ENCODE measurements at regions not wholly inside any gene's neighbourhood (a gene's known extent, or its start where the extent isn't known, plus 50 kb on each side); places are given as distances from the start of the nearest gene placed in this dataset.
A peak's percentile ranks its signal among the peaks of the same experiment; 100 is the strongest.
"Not testable (repeated sequence)": the region's sequence is repeated elsewhere in the genome, so short reads cannot be mapped to it uniquely, and the experiment has no call there.

GRCh38 chr14:58747181-58747580 lies 109.4 kb downstream of the DACT1 start:
- no peak for DNase-seq
- no peaks in the 10 kb centered on the region for H3K9me3 ChIP-seq (ENCODE audit: control insufficient read depth in 1 of 2, low read length in 2 of 2)
- no peak overlapping the region for H3K27ac ChIP-seq (ENCODE audit: low read depth, low read length)
- no peak overlapping the region for H3K27ac Mint-ChIP-seq
- POLR2A ChIA-PET (ENCODE audit: partially characterized antibody) = no interaction called here
- peaks cover 0 to 2% (median 0%) of the 10 kb centered on the region in 8 donors for H3K9me3 Mint-ChIP-seq
- H3K4me3 ChIP-seq (ENCODE audit: low read length in 2 of 2) = no peak overlapping the region
- CTCF ChIA-PET (ENCODE audit: partially characterized antibody) = no interaction called here
- H3K4me1 Mint-ChIP-seq = peaks cover 3 to 14% (median 7%) of the 10 kb centered on the region in 4 donors
- no peaks in the 10 kb centered on the region for H3K4me1 ChIP-seq (ENCODE audit: insufficient read depth, low read length)
- no peak overlapping the region for H3K4me3 Mint-ChIP-seq
- H3K36me3 Mint-ChIP-seq = no peaks in the 10 kb centered on the region
- no peaks in the 10 kb centered on the region for H3K27me3 ChIP-seq (ENCODE audit: insufficient read depth, low read length)
- H3K36me3 ChIP-seq (ENCODE audit: insufficient read depth, low read length) = no peaks in the 10 kb centered on the region
- peaks cover 1 to 2% of the 10 kb centered on the region in 2 donors for H3K27me3 Mint-ChIP-seq
- intact Hi-C loops (cut with micrococcal nuclease) = no loop called here

GRCh38 chr14:58748251-58748650 lies 110.5 kb downstream of the DACT1 start:
- H3K4me3 Mint-ChIP-seq; DNase-seq; H3K4me3 ChIP-seq (ENCODE audit: low read length in 2 of 2); H3K27me3 ChIP-seq (ENCODE audit: insufficient read depth, low read length); H3K36me3 ChIP-seq (ENCODE audit: insufficient read depth, low read length); CTCF ChIA-PET (ENCODE audit: partially characterized antibody); POLR2A ChIA-PET (ENCODE audit: partially characterized antibody); intact Hi-C loops (cut with micrococcal nuclease); H3K9me3 ChIP-seq (ENCODE audit: control insufficient read depth in 1 of 2, low read length in 2 of 2); H3K36me3 Mint-ChIP-seq; H3K27ac ChIP-seq (ENCODE audit: low read depth, low read length); H3K27ac Mint-ChIP-seq; H3K27me3 Mint-ChIP-seq; H3K4me1 ChIP-seq (ENCODE audit: insufficient read depth, low read length); H3K9me3 Mint-ChIP-seq: not testable (repeated sequence)
- peaks cover 3 to 14% (median 7%) of the 10 kb centered on the region in 4 donors for H3K4me1 Mint-ChIP-seq

GRCh38 chr14:58749066-58749669 lies 111.4 kb downstream of the DACT1 start:
- H3K9me3 Mint-ChIP-seq = peaks cover 0 to 2% (median 0%) of the 10 kb centered on the region in 8 donors
- Histone ChIP-seq H3K4me3 (ENCODE audit: low read length in 2 of 2) (no peak overlapping the region), H3K27me3 (ENCODE audit: insufficient read depth, low read length) (no peaks in the 10 kb centered on the region), H3K36me3 (ENCODE audit: insufficient read depth, low read length) (no peaks in the 10 kb centered on the region), H3K4me1 (ENCODE audit: insufficient read depth, low read length) (no peaks in the 10 kb centered on the region), H3K9me3 (ENCODE audit: control insufficient read depth in 1 of 2, low read length in 2 of 2) (no peaks in the 10 kb centered on the region), H3K27ac (ENCODE audit: low read depth, low read length) (no peak overlapping the region)
- H3K36me3 Mint-ChIP-seq = no peaks in the 10 kb centered on the region
- CTCF ChIA-PET (ENCODE audit: partially characterized antibody) = no interaction called here
- H3K27ac Mint-ChIP-seq = peak overlapping the region in 1 of 7 donors; percentile 10
- no peak for DNase-seq
- intact Hi-C loops (cut with micrococcal nuclease) = no loop called here
- peak overlapping the region in 3 of 8 donors; percentile 25 to 27 (median 25) for H3K4me3 Mint-ChIP-seq
- POLR2A ChIA-PET (ENCODE audit: partially characterized antibody) = no interaction called here
- H3K27me3 Mint-ChIP-seq = peaks cover 1 to 2% of the 10 kb centered on the region in 2 donors
- H3K4me1 Mint-ChIP-seq = peaks cover 3 to 14% (median 7%) of the 10 kb centered on the region in 4 donors

GRCh38 chr14:58750321-58751269 lies 112.8 kb downstream of the DACT1 start:
- no peaks in the 10 kb centered on the region for H3K27me3 ChIP-seq (ENCODE audit: insufficient read depth, low read length)
- no peak overlapping the region for H3K27ac ChIP-seq (ENCODE audit: low read depth, low read length)
- intact Hi-C loops (cut with micrococcal nuclease) = no loop called here
- no peaks in the 10 kb centered on the region for H3K36me3 ChIP-seq (ENCODE audit: insufficient read depth, low read length)
- H3K36me3 Mint-ChIP-seq = no peaks in the 10 kb centered on the region
- peaks cover 3 to 14% (median 7%) of the 10 kb centered on the region in 4 donors for H3K4me1 Mint-ChIP-seq
- H3K27ac Mint-ChIP-seq = no peak overlapping the region
- CTCF ChIA-PET (ENCODE audit: partially characterized antibody) = no interaction called here
- H3K9me3 ChIP-seq (ENCODE audit: control insufficient read depth in 1 of 2, low read length in 2 of 2) = no peaks in the 10 kb centered on the region
- DNase-seq = no peak
- POLR2A ChIA-PET (ENCODE audit: partially characterized antibody) = no interaction called here
- H3K27me3 Mint-ChIP-seq = peaks cover 1 to 2% of the 10 kb centered on the region in 2 donors
- no peaks in the 10 kb centered on the region for H3K4me1 ChIP-seq (ENCODE audit: insufficient read depth, low read length)
- no peak overlapping the region for H3K4me3 ChIP-seq (ENCODE audit: low read length in 2 of 2)
- no peak overlapping the region for H3K4me3 Mint-ChIP-seq
- peaks cover 0 to 2% (median 0%) of the 10 kb centered on the region in 8 donors for H3K9me3 Mint-ChIP-seq

- ChIA-PET POLR2A (ENCODE audit: partially characterized antibody) (no interaction called here), CTCF (ENCODE audit: partially characterized antibody) (no interaction called here)
- H3K9me3 Mint-ChIP-seq = peaks cover 0 to 2% (median 0%) of the 10 kb centered on the region in 8 donors
- H3K27me3 Mint-ChIP-seq = peaks cover 1 to 2% of the 10 kb centered on the region in 2 donors
- H3K27me3 ChIP-seq (ENCODE audit: insufficient read depth, low read length) = no peaks in the 10 kb centered on the region
- no peaks in the 10 kb centered on the region for H3K4me1 ChIP-seq (ENCODE audit: insufficient read depth, low read length)
- no peaks in the 10 kb centered on the region for H3K36me3 Mint-ChIP-seq
- intact Hi-C loops (cut with micrococcal nuclease) = no loop called here
- no peak overlapping the region for H3K4me3 Mint-ChIP-seq
- no peaks in the 10 kb centered on the region for H3K9me3 ChIP-seq (ENCODE audit: control insufficient read depth in 1 of 2, low read length in 2 of 2)
- H3K36me3 ChIP-seq (ENCODE audit: insufficient read depth, low read length) = no peaks in the 10 kb centered on the region
- no peak for DNase-seq
- H3K27ac ChIP-seq (ENCODE audit: low read depth, low read length) = no peak overlapping the region
- H3K4me3 ChIP-seq (ENCODE audit: low read length in 2 of 2) = no peak overlapping the region
- H3K4me1 Mint-ChIP-seq = peaks cover 3 to 14% (median 7%) of the 10 kb centered on the region in 4 donors
- H3K27ac Mint-ChIP-seq = no peak overlapping the region
These were observed 114.0 kb downstream of the DACT1 start for GRCh38 chr14:58751788-58752187.

- Mint-ChIP-seq H3K4me1 (peaks cover 3 to 14% (median 7%) of the 10 kb centered on the region in 4 donors), H3K4me3 (no peak overlapping the region), H3K27ac (no peak overlapping the region), H3K27me3 (peaks cover 0 to 1% of the 10 kb centered on the region in 2 donors), H3K9me3 (no peaks in the 10 kb centered on the region), H3K36me3 (no peaks in the 10 kb centered on the region)
- ChIA-PET POLR2A (ENCODE audit: partially characterized antibody) (no interaction called here), CTCF (ENCODE audit: partially characterized antibody) (interaction anchor here (1.1 kb wide), 1 partner anchor 17 kb away, joined by 3 read pairs; no protein-coding TSS in a partner anchor)
- Histone ChIP-seq H3K36me3 (ENCODE audit: insufficient read depth, low read length) (no peaks in the 10 kb centered on the region), H3K27me3 (ENCODE audit: insufficient read depth, low read length) (no peaks in the 10 kb centered on the region), H3K27ac (ENCODE audit: low read depth, low read length) (no peak overlapping the region), H3K9me3 (ENCODE audit: control insufficient read depth in 1 of 2, low read length in 2 of 2) (no peaks in the 10 kb centered on the region), H3K4me1 (ENCODE audit: insufficient read depth, low read length) (no peaks in the 10 kb centered on the region), H3K4me3 (ENCODE audit: low read length in 2 of 2) (no peak overlapping the region)
- intact Hi-C loops (cut with micrococcal nuclease) = no loop called here
- no peak for DNase-seq
These were observed 114.5 kb downstream of the DACT1 start for GRCh38 chr14:58752289-58752688.

- no peaks in the 10 kb centered on the region for H3K36me3 ChIP-seq (ENCODE audit: insufficient read depth, low read length)
These were observed 115.0 kb downstream of the DACT1 start for GRCh38 chr14:58752771-58753201.

More at GRCh38 chr14:58752771-58753201, 115.0 kb downstream of the DACT1 start:
- Mint-ChIP-seq H3K27ac (no peak overlapping the region), H3K4me1 (peaks cover 3 to 14% (median 7%) of the 10 kb centered on the region in 4 donors), H3K36me3 (no peaks in the 10 kb centered on the region), H3K27me3 (peaks cover 0 to under 1% of the 10 kb centered on the region in 2 donors), H3K9me3 (no peaks in the 10 kb centered on the region), H3K4me3 (no peak overlapping the region)
- H3K27ac ChIP-seq (ENCODE audit: low read depth, low read length) = no peak overlapping the region
- no peaks in the 10 kb centered on the region for H3K9me3 ChIP-seq (ENCODE audit: control insufficient read depth in 1 of 2, low read length in 2 of 2)
- intact Hi-C loops (cut with micrococcal nuclease) = no loop called here
- DNase-seq = no peak
- POLR2A ChIA-PET (ENCODE audit: partially characterized antibody) = no interaction called here
- H3K27me3 ChIP-seq (ENCODE audit: insufficient read depth, low read length) = no peaks in the 10 kb centered on the region
- H3K4me3 ChIP-seq (ENCODE audit: low read length in 2 of 2) = no peak overlapping the region
- CTCF ChIA-PET (ENCODE audit: partially characterized antibody) = interaction anchor here (1.1 kb wide), 1 partner anchor 16 kb away, joined by 3 read pairs; no protein-coding TSS in a partner anchor
- H3K4me1 ChIP-seq (ENCODE audit: insufficient read depth, low read length) = no peaks in the 10 kb centered on the region
